SK-N-SH (cell line): ENCODE measurements at regions not wholly inside any gene's neighbourhood (a gene's known extent, or its start where the extent isn't known, plus 50 kb on each side); places are given as distances from the start of the nearest gene placed in this dataset.

ENCODE experiments used
- CTCF ChIA-PET: fragments of 300-600, 350-600 bp; formaldehyde crosslinking; extraction: SDS; loops from one replicate; lab custom pipeline; 2021; lab: Yijun Ruan, JAX
- POLR2A ChIA-PET: fragments of 350-600 bp; sonication (Branson Sonifier 250); formaldehyde crosslinking; extraction: SDS; loops from one replicate; lab custom pipeline; 2020; ENCODE audit warnings: antibody characterized with exemption, inconsistent platforms; lab: Yijun Ruan, JAX
- DNase-seq: peaks from one replicate; pipeline ENCODE4 v3.0.0; 2012
- H2AFZ ChIP-seq: fragments of 200-600 bp; sonication (generic); 2 replicates; pipeline ENCODE4 v1.8.1; 2016; ENCODE audit warnings: antibody characterized with exemption, mild to moderate bottlenecking, low read depth
- H3F3A ChIP-seq: fragments of 200-600 bp; sonication (generic); replicated peaks from 2 replicates; pipeline ENCODE3; 2016; ENCODE audit warnings: antibody characterized with exemption, mild to moderate bottlenecking; ENCODE audit not compliant: insufficient read depth
- H3K27ac ChIP-seq, 2 experiments: fragments of 200-500 bp in 1 of 2; fragments of 200-600 bp in 1 of 2; sonication (Bioruptor generic) in 1 of 2; sonication (generic), shearing (Covaris generic) in 1 of 2; 2 replicates each; pipeline versions ENCODE4 v1.5.1 to v1.6.1; 2014 to 2016; ENCODE audit warnings: low read depth in 2 of 2, inconsistent platforms in 1 of 2, low read length in 1 of 2, mild to moderate bottlenecking in 1 of 2, mixed read lengths in 1 of 2
- H3K27me3 ChIP-seq: fragments of 200-600 bp; sonication (generic), shearing (Covaris generic); 2 replicates; pipeline ENCODE4 v1.6.1; 2016; ENCODE audit warnings: mixed run types; ENCODE audit not compliant: insufficient read depth
- H3K36me3 ChIP-seq, 2 experiments: fragments of 200-500 bp in 1 of 2; fragments of 200-600 bp in 1 of 2; sonication (Bioruptor generic) in 1 of 2; sonication (generic) in 1 of 2; replicated peaks in 1 of 2; 2 replicates each; pipeline versions ENCODE3 to v1.5.1; 2014 to 2016; ENCODE audit warnings: low read length in 1 of 2, mild to moderate bottlenecking in 1 of 2; ENCODE audit not compliant: insufficient read depth in 2 of 2, control insufficient read depth in 1 of 2
- H3K4me1 ChIP-seq, 2 experiments: fragments of 200-500 bp in 1 of 2; fragments of 200-600 bp in 1 of 2; sonication (Bioruptor generic) in 1 of 2; sonication (generic), shearing (Covaris generic) in 1 of 2; 2 replicates each; pipeline versions ENCODE4 v1.5.1 to v1.6.1; 2014 to 2016; ENCODE audit warnings: low read depth in 1 of 2, low read length in 1 of 2, mixed run types in 1 of 2; ENCODE audit not compliant: insufficient read depth in 2 of 2, control insufficient read depth in 1 of 2
- H3K4me2 ChIP-seq: fragments of 200-600 bp; sonication (generic), shearing (Covaris generic); 2 replicates; pipeline ENCODE4 v1.6.1; 2017; ENCODE audit warnings: mixed run types
- H3K4me3 ChIP-seq, 2 experiments: fragments of 200-500 bp in 1 of 2; fragments of 200-600 bp in 1 of 2; sonication (Bioruptor generic) in 1 of 2; sonication (generic), shearing (Covaris generic) in 1 of 2; 2 replicates each; pipeline versions ENCODE4 v1.5.1 to v1.8.1; 2014 to 2016; ENCODE audit warnings: low read depth in 2 of 2, inconsistent platforms in 1 of 2, low read length in 1 of 2, mild to moderate bottlenecking in 1 of 2, mixed read lengths in 1 of 2, moderate library complexity in 1 of 2
- H3K79me2 ChIP-seq: fragments of 200-600 bp; sonication (generic); 2 replicates; pipeline ENCODE4 v1.8.1; 2017; ENCODE audit warnings: mild to moderate bottlenecking; ENCODE audit not compliant: insufficient read depth
- H3K9ac ChIP-seq: fragments of 200-600 bp; sonication (generic); 2 replicates; pipeline ENCODE4 v1.6.1; 2017; ENCODE audit warnings: mixed run types
- H3K9me2 ChIP-seq: fragments of 200-600 bp; sonication (generic); 2 replicates; pipeline ENCODE4 v1.6.1; 2017; ENCODE audit warnings: mixed run types
- H3K9me3 ChIP-seq: fragments of 200-600 bp; sonication (generic); 2 replicates; pipeline ENCODE4 v1.6.1; 2017; ENCODE audit warnings: mixed run types, mild to moderate bottlenecking, moderate library complexity
- H4K20me1 ChIP-seq: fragments of 200-600 bp; sonication (generic); 2 replicates; pipeline ENCODE4 v1.6.1; 2017; ENCODE audit warnings: mild to moderate bottlenecking, mixed run types; ENCODE audit not compliant: insufficient read depth
- CTCF ChIP-seq: fragments of 200-600 bp; sonication (generic); IDR thresholded peaks from 2 replicates; pipeline ENCODE4 v1.6.1; 2017; ENCODE audit warnings: antibody characterized with exemption, mild to moderate bottlenecking, moderate library complexity
- FOXM1 ChIP-seq: IDR thresholded peaks from 2 replicates; pipeline ENCODE4 v1.4.0; 2012; ENCODE audit warnings: low read depth, mild to moderate bottlenecking
- GABPA ChIP-seq: IDR thresholded peaks from 2 replicates; pipeline ENCODE4 v1.4.0; 2012; ENCODE audit warnings: low read depth, mild to moderate bottlenecking
- GATA2 ChIP-seq: sonication (generic); formaldehyde crosslinking; IDR thresholded peaks from 2 replicates; pipeline ENCODE4 v1.5.0; 2020; ENCODE audit warnings: mild to moderate bottlenecking, missing genetic modification reagents
- JUND ChIP-seq: IDR thresholded peaks from 2 replicates; pipeline ENCODE4 v1.4.0; 2012
- MXI1 ChIP-seq: IDR thresholded peaks from 2 replicates; pipeline ENCODE4 v1.6.1; 2012; ENCODE audit warnings: mild to moderate bottlenecking, low read depth, low read length, improper control_type of control experiment
- NRF1 ChIP-seq: IDR thresholded peaks from 2 replicates; pipeline ENCODE4 v1.6.1; 2012; ENCODE audit warnings: low read depth, mild to moderate bottlenecking, low read length
- PBX3 ChIP-seq: IDR thresholded peaks from 2 replicates; pipeline ENCODE4; 2012
- REST ChIP-seq: IDR thresholded peaks from 2 replicates; pipeline ENCODE4 v1.6.1; 2012; ENCODE audit warnings: mild to moderate bottlenecking, low read depth, low read length, moderate library complexity
- RFX5 ChIP-seq: IDR thresholded peaks from 2 replicates; pipeline ENCODE4 v1.6.1; 2012; ENCODE audit warnings: mild to moderate bottlenecking, improper control_type of control experiment, low read length
- SIN3A ChIP-seq: IDR thresholded peaks from 2 replicates; pipeline ENCODE4 v1.6.1; 2012; ENCODE audit warnings: low read depth, mild to moderate bottlenecking, low read length, moderate library complexity, borderline replicate concordance
- USF1 ChIP-seq: IDR thresholded peaks from 2 replicates; pipeline ENCODE4 v1.4.0; 2012; ENCODE audit warnings: low read depth, borderline replicate concordance
- USF2 ChIP-seq: fragments of 150-350 bp; IDR thresholded peaks from 2 replicates; pipeline ENCODE4 v1.6.1; 2017; ENCODE audit warnings: antibody characterized with exemption, low read length, low read depth, borderline replicate concordance
- YY1 ChIP-seq: IDR thresholded peaks from 2 replicates; pipeline ENCODE4 v1.4.0; 2012; ENCODE audit warnings: low read depth, mild to moderate bottlenecking

GRCh38 chr1:168980180-168980579 lies 126.3 kb upstream of the ATP1B1 start:
- no peaks in the 10 kb centered on the region for H3K27me3 ChIP-seq
- no peak overlapping the region for H3K4me3 ChIP-seq
- H3K4me1 ChIP-seq = no peaks in the 10 kb centered on the region
- TF ChIP-seq CTCF = no peak
- TF ChIP-seq USF1 = no peak
- no peak for TF ChIP-seq PBX3
- no peak for TF ChIP-seq MXI1
- TF ChIP-seq GABPA = no peak
- no peak for TF ChIP-seq GATA2 (CRISPR knock-in tag)
- TF ChIP-seq JUND = no peak
- TF ChIP-seq USF2 = no peak
- TF ChIP-seq RFX5 = no peak
- no peak for TF ChIP-seq YY1
- no peak for TF ChIP-seq REST
- no peak for TF ChIP-seq NRF1
- TF ChIP-seq FOXM1 = no peak
- TF ChIP-seq SIN3A = no peak
- no peaks in the 10 kb centered on the region for H3K9me3 ChIP-seq
- no peak overlapping the region for H2AFZ ChIP-seq
- ChIA-PET POLR2A (no interaction called here), CTCF (interaction anchor here (1.0 kb wide), 1 partner anchor 9 kb away, joined by 5 read pairs; no protein-coding TSS in a partner anchor)
- DNase-seq = no peak
- no peaks in the 10 kb centered on the region for H3K36me3 ChIP-seq
- no peaks in the 10 kb centered on the region for H3F3A ChIP-seq
- H3K27ac ChIP-seq = no peak overlapping the region
- H3K4me2 ChIP-seq = no peak overlapping the region
- H3K9me2 ChIP-seq = no peaks in the 10 kb centered on the region
- H4K20me1 ChIP-seq = no peaks in the 10 kb centered on the region
- no peak overlapping the region for H3K9ac ChIP-seq
- H3K79me2 ChIP-seq = no peaks in the 10 kb centered on the region
